CD14-positive monocyte (primary cell): ENCODE measurements at regions not wholly inside any gene's neighbourhood (a gene's known extent, or its start where the extent isn't known, plus 50 kb on each side); places are given as distances from the start of the nearest gene placed in this dataset.

Experiments used
- DNase-seq, 3 donors: peaks; one replicate each; pipeline ENCODE4 v3.0.0-alpha.2; 2011 to 2022
- H2AFZ ChIP-seq: 2 replicates; pipeline ENCODE4 v1.6.0; 2012; ENCODE audit warnings: mild to moderate bottlenecking, low read depth, low read length, inconsistent platforms; ENCODE audit not compliant: insufficient read depth, poor library complexity, severe bottlenecking
- H3K27ac ChIP-seq, 2 donors: 1 replicate in 1 of 2; 2 replicates in 1 of 2; pipeline ENCODE4 v1.5.1; 2012 to 2013; ENCODE audit warnings: low read length in 2 of 2, control low read depth in 1 of 2, inconsistent platforms in 1 of 2, low read depth in 1 of 2, mild to moderate bottlenecking in 1 of 2
- H3K27me3 ChIP-seq, 2 donors: one replicate each; pipeline versions ENCODE4 v1.6.0 to v1.6.1; 2011 to 2013; ENCODE audit warnings: low read length in 2 of 2; ENCODE audit not compliant: control insufficient read depth in 2 of 2, insufficient read depth in 2 of 2
- H3K36me3 ChIP-seq, 2 donors: replicated peaks in 1 of 2; 1 replicate in 1 of 2; 2 replicates in 1 of 2; pipeline versions ENCODE4 v1.5.1 to v1.6.1; 2012 to 2013; ENCODE audit warnings: low read length in 2 of 2, control low read depth in 1 of 2, inconsistent platforms in 1 of 2, mild to moderate bottlenecking in 1 of 2; ENCODE audit not compliant: insufficient read depth in 2 of 2, control insufficient read depth in 1 of 2
- H3K4me1 ChIP-seq, 2 donors: 1 replicate in 1 of 2; 2 replicates in 1 of 2; pipeline versions ENCODE4 v1.5.1 to v1.6.1; 2012 to 2013; ENCODE audit warnings: low read length in 2 of 2, control low read depth in 1 of 2, inconsistent platforms in 1 of 2, mild to moderate bottlenecking in 1 of 2, moderate library complexity in 1 of 2; ENCODE audit not compliant: insufficient read depth in 2 of 2, control insufficient read depth in 1 of 2
- H3K4me2 ChIP-seq: replicated peaks from 2 replicates; pipeline ENCODE3; 2012; ENCODE audit warnings: low read length, moderate library complexity, mild to moderate bottlenecking; ENCODE audit not compliant: poor library complexity, severe bottlenecking; ENCODE audit errors: extremely low read depth
- H3K4me3 ChIP-seq, 3 experiments: fragments of 200-600 bp in 1 of 3; sonication (generic) in 1 of 3; replicated peaks in 1 of 3; 1 replicate in 2 of 3; 2 replicates in 1 of 3; pipeline ENCODE4 v1.5.1; 2011 to 2013; ENCODE audit warnings: low read length in 3 of 3, mild to moderate bottlenecking in 3 of 3, control low read depth in 2 of 3, low read depth in 2 of 3, inconsistent platforms in 1 of 3, moderate library complexity in 1 of 3
- H3K79me2 ChIP-seq: 2 replicates; pipeline ENCODE4 v1.6.0; 2012; ENCODE audit warnings: mild to moderate bottlenecking, control low read depth, inconsistent platforms, low read length, moderate library complexity; ENCODE audit not compliant: insufficient read depth
- H3K9ac ChIP-seq: 2 replicates; pipeline ENCODE4 v1.6.0; 2017; ENCODE audit warnings: low read length, mild to moderate bottlenecking; ENCODE audit not compliant: insufficient read depth, poor library complexity, severe bottlenecking
- H3K9me3 ChIP-seq, 2 donors: replicated peaks in 1 of 2; 1 replicate in 1 of 2; 2 replicates in 1 of 2; pipeline versions ENCODE4 v1.5.1 to v1.6.1; 2012 to 2013; ENCODE audit warnings: low read length in 2 of 2, control low read depth in 1 of 2; ENCODE audit not compliant: control insufficient read depth in 1 of 2, insufficient read depth in 1 of 2
- H4K20me1 ChIP-seq: 2 replicates; pipeline ENCODE4 v1.6.0; 2012; ENCODE audit warnings: mild to moderate bottlenecking, low read length, control low read depth, moderate library complexity; ENCODE audit not compliant: insufficient read depth
- H3K27ac Mint-ChIP-seq, 7 donors: one replicate each; pipeline ENCODE4 v1.8.0; 2020; ENCODE audit warnings: mild to moderate bottlenecking in 7 of 7, mixed read lengths in 7 of 7, moderate library complexity in 6 of 7, inconsistent platforms in 2 of 7
- H3K27me3 Mint-ChIP-seq, 3 donors: one replicate each; pipeline ENCODE4 v1.8.0; 2021 to 2022; ENCODE audit warnings: low read depth in 3 of 3, mild to moderate bottlenecking in 3 of 3, mixed read lengths in 3 of 3, moderate library complexity in 3 of 3, inconsistent platforms in 1 of 3
- H3K36me3 Mint-ChIP-seq, 2 donors: one replicate each; pipeline ENCODE4 v1.8.0; 2020; ENCODE audit warnings: mixed read lengths in 2 of 2, inconsistent platforms in 1 of 2, mild to moderate bottlenecking in 1 of 2
- H3K4me1 Mint-ChIP-seq: one replicate; pipeline ENCODE4 v1.8.0; 2020; ENCODE audit warnings: mild to moderate bottlenecking, mixed read lengths
- H3K4me3 Mint-ChIP-seq, 2 donors: one replicate each; pipeline ENCODE4 v1.8.0; 2020; ENCODE audit warnings: mild to moderate bottlenecking in 2 of 2, mixed read lengths in 2 of 2, moderate library complexity in 1 of 2
- H3K9me3 Mint-ChIP-seq, 7 donors: one replicate each; pipeline ENCODE4 v1.8.0; 2020 to 2022; ENCODE audit warnings: mixed read lengths in 7 of 7, mild to moderate bottlenecking in 6 of 7, moderate library complexity in 6 of 7, inconsistent platforms in 2 of 7
- CTCF ChIP-seq: fragments of 200-600 bp; IDR thresholded peaks from one replicate; pipeline ENCODE4 v1.8.0; 2022; ENCODE audit warnings: antibody characterized with exemption, mild to moderate bottlenecking
- WGBS: methylation state at CpG from one replicate; pipeline ENCODE4 v1.1.5; 2013; ENCODE audit warnings: missing lambda C conversion rate; ENCODE audit not compliant: insufficient coverage; 5-methylcytosine and 5-hydroxymethylcytosine counted together
- intact Hi-C, 2 donors: fragments of 100-400 bp; cut with micrococcal nuclease; formaldehyde crosslinking; loops; one replicate each; pipeline versions ENCODE4 v1.15.0 to v1.15.1; 2023

- intact Hi-C loops, result no loop called here
- no peaks in the 10 kb centered on the region for H4K20me1 ChIP-seq
- H3K27ac ChIP-seq, result no peak overlapping the region
- H3K4me3 Mint-ChIP-seq, result no peak overlapping the region
- no peak overlapping the region for H3K9ac ChIP-seq
- H3K4me2 ChIP-seq, result no peak overlapping the region
- H3K27me3 Mint-ChIP-seq, result no peaks in the 10 kb centered on the region
- no peaks in the 10 kb centered on the region for H3K36me3 Mint-ChIP-seq
- no peaks in the 10 kb centered on the region for H3K79me2 ChIP-seq
- no CpG with 5 or more reads among the region's 3 CpGs for WGBS
- H3K4me1 Mint-ChIP-seq, result no peaks in the 10 kb centered on the region
- TF ChIP-seq CTCF, result no peak
- H3K27me3 ChIP-seq, result no peaks in the 10 kb centered on the region
- H3K4me3 ChIP-seq, result no peak overlapping the region
- H2AFZ ChIP-seq, result no peak overlapping the region
- DNase-seq, result no peak
- no peaks in the 10 kb centered on the region for H3K9me3 ChIP-seq
- H3K4me1 ChIP-seq, result no peaks in the 10 kb centered on the region
- no peaks in the 10 kb centered on the region for H3K36me3 ChIP-seq
- H3K9me3 Mint-ChIP-seq, result peaks cover 0 to 9% (median 2%) of the 10 kb centered on the region in 7 donors
- no peak overlapping the region for H3K27ac Mint-ChIP-seq
These were observed 140.7 kb upstream of the SLC28A3 start for GRCh38 chr9:84481231-84481630.

DNA sequence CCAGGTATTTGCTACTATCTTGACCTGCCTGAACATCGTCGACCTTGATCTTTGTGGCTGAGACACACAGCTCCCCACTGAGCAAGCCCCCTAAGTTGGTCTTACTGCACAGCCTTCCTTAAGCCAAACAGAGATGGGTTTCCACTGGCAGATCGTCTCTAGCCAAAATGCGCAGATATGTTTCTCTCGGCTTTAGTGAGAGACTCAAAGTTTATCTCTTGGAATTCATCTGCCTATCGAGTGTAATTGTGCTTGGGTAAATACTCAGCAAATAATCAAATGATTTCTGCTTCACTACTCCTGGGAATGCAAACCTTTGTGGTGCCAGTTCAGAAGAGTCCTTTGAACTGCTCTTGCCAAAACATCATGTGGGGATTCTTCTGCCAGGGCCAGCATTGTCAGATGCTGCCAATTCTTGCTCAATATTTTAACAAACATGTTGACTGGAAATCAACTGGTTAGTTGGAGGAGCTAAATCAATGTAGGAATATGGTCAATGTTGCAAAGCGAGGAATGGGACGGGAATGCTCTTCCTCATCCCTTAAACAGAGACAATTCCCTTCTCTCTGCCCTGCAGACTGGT, 141.2 kb upstream of the SLC28A3 start:
- WGBS, result 100% methylated on average over 5 of the region's 8 CpGs
- H3K4me1 Mint-ChIP-seq, result no peaks in the 10 kb centered on the region
- H3K27me3 Mint-ChIP-seq, result no peaks in the 10 kb centered on the region

More for the DNA sequence above, 141.2 kb upstream of the SLC28A3 start:
- H3K36me3 Mint-ChIP-seq, result no peaks in the 10 kb centered on the region
- Histone ChIP-seq H3K36me3 (no peaks in the 10 kb centered on the region), H3K27me3 (no peaks in the 10 kb centered on the region), H3K9ac (no peak overlapping the region), H3K4me1 (no peaks in the 10 kb centered on the region), H3K79me2 (no peaks in the 10 kb centered on the region), H3K4me3 (no peak overlapping the region), H2AFZ (no peak overlapping the region), H3K4me2 (no peak overlapping the region), H4K20me1 (no peaks in the 10 kb centered on the region), H3K9me3 (no peaks in the 10 kb centered on the region), H3K27ac (no peak overlapping the region)
- no peak for TF ChIP-seq CTCF
- intact Hi-C loops, result no loop called here
- H3K27ac Mint-ChIP-seq, result no peak overlapping the region
- DNase-seq, result no peak
- no peak overlapping the region for H3K4me3 Mint-ChIP-seq
- peaks cover 0 to 6% (median 1%) of the 10 kb centered on the region in 7 donors for H3K9me3 Mint-ChIP-seq
